ENCODE measurements at regions not wholly inside any gene's neighbourhood (a gene's known extent, or its start where the extent isn't known, plus 50 kb on each side); places are given as distances from the start of the nearest gene placed in this dataset.

- WGBS, 2 donors (ENCODE audit: low coverage in 1 of 2): 60 to 77% methylated on average over 3 of the region's 3 CpGs
- ATAC-seq: no peak
- H3K9me3 ChIP-seq: peaks cover 0 to 8% (median 0%) of the 10 kb centered on the region in 3 donors
- no peaks in the 10 kb centered on the region for H3K27me3 ChIP-seq
- no peaks in the 10 kb centered on the region for H3K36me3 ChIP-seq
- H3K4me3 ChIP-seq: no peak overlapping the region
- H3K27ac ChIP-seq: no peak overlapping the region
- TF ChIP-seq EP300 (IDR thresholded peaks at IDR 0.05) (no peak), POLR2AphosphoS5 (IDR thresholded peaks at IDR 0.05) (no peak), POLR2A (IDR thresholded peaks at IDR 0.05) (no peak), CTCF (IDR thresholded peaks at IDR 0.05) (no peak)
- no peaks in the 10 kb centered on the region for H3K4me1 ChIP-seq
Observed at GRCh38 chr4:75101906-75102786, 169.2 kb downstream of the PARM1 start.

Small RNA genes in the stretch of these regions (small RNA-seq; reads per million reads assigned to genes)
- gene AC093870.1: 0 reads per million in 4 donors
